ENCODE measurements at regions not wholly inside any gene's neighbourhood (a gene's known extent, or its start where the extent isn't known, plus 50 kb on each side); places are given as distances from the start of the nearest gene placed in this dataset.

DNA sequence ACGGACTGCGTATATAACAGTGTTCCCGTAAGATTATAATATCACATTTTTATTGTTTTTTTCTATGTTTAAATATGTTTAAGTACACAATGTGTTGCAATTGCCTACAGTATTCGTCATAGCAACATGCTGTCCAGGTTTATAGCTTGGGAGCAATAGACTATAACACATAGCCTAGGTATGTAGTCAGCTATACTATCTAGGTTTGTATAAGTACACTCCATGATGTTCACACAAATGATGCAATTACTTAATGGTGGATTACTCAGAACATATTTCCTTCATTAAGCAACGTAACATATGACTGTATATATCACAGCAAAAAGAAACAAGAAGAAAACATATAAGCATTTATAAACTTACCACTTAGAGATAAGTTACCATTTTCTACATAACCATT lies 160.0 kb downstream of the CBLN1 start:
- no peak for DNase-seq

DNA sequence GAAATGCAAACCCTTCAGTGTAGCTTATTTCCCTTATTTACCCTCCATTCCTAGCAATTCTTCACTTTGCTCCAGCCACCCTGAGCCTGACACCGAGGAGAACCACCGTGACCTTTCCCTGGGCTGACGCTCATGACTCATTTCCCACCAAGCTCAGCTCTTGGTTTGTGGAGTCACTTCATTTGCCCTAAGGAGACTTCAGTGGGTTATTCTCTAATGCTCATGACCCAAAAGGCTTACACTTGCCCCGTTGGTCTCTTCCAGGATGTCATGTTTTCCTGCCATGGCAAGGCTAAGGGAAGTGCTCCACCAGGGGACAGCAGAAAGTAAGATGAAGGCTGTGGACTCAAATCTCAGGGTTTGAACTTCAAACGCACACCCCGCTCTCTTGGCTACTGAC lies 161.0 kb downstream of the CBLN1 start:
- DNase-seq, result no peak

DNA sequence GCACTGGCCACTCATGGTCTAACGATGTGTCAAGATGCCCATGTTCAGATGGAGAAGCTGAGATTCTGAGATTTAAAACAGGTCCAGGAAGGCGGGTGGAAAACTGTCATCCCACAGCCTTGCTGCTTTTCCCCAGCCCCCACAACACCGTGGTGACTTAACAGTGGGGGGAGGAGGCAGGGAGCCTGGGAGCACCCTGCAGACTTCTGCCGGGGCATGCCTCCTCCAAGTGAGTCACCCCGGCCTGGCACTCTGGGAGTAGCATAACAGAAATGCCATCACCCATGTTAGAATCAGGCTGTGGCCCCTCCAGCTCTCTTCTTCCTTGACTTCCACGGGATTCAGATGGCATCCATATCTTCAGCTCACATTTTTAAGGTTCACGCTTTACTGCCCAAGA lies 164.8 kb downstream of the CBLN1 start:
- DNase-seq, result no peak

DNA sequence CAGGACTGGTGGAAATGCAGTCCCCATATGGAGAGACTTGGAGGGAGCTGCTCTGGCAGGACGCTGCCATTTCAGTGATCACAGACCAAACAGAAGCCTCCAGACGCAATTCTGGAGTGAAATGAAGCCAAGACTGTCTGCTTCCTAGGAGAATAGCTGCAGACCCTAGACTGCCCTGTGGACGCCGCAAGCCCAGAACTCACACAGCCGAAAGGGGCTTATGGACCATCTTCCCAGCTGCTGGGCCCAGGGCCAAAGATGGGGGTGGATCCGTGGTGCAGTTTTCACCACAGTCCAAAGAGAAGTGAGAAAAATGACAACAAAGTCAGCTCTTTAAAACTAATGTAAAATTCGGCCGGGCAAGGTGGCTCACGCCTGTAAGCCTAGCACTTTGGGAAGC lies 165.7 kb downstream of the CBLN1 start:
- DNase-seq, result no peak

DNA sequence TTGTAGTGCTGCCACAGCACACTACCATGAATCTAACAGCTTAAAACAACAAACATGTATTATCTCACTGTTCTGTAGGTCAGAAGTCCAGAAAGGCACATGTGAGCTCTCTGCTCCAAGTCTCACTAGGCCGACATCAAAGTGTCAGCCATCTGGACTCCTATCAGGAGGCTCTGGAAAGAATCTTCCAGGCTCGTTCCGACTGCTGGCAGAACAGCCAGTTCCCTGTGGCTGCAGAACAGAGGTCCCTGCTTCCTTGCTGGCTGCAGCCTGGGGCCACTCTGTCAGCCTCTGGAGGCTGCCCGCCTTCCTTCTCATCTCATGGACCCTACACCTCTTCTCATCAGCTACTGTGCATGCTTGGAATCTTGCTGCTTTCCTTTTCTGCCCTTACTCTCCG lies 168.9 kb downstream of the CBLN1 start:
- DNase-seq, result no peak

DNA sequence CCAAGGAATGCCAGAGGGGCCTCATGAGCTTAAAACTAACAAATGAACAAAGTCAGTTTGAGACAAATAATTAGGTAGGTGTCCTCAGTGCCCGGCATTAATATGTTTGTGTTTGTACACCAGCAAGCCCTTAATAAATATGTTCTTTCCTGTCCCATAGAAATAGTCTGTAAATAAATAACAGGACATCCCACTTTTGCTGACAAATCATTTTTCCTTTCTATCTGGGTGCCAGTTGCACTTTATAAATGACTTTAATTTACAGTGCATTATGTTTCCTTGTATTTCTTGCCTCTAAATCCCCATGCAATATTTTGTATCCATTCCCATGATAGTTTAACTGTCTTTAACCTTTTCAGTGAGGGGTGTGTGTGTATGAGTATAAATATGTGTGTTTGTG lies 170.3 kb downstream of the CBLN1 start:
- DNase-seq, result no peak

DNA sequence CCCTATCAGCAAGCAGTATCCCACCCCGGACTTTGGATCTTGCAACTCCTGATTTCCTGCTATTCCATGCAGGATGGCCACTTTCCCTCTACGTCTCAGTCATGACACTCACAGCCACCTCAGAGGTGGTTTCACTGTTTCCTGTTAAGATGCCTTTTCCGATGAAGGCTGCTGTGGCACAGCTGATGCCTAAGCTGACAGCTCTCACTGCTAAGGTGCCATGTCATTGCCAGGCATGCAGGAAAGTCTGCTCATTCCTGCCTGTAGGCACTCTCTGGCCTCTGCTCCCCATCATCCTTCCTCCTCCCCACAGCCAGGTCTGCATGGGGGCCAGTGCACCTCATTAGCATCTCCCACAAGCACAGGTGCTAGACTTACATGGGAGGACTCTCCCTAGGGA lies 173.0 kb downstream of the CBLN1 start:
- DNase-seq, result no peak

DNA sequence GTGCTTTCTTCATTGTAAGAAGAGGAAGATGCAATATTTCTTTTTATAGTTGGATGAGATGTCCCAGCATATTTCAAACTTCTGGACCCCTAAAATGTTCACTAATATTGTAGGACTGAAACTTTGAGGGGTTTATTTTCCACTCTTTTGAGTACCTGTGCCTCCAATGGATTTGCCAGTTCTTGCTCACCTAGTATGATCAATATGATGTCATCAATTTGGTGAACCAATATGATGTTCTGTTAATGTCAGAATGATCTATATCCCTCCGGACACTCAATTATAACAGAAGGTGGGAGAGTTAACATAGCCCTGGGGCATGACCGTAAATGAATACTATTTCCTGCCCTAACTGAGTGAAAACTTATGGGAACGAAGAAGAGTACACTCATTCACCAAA lies 178.3 kb downstream of the CBLN1 start:
- no peak for DNase-seq

DNA sequence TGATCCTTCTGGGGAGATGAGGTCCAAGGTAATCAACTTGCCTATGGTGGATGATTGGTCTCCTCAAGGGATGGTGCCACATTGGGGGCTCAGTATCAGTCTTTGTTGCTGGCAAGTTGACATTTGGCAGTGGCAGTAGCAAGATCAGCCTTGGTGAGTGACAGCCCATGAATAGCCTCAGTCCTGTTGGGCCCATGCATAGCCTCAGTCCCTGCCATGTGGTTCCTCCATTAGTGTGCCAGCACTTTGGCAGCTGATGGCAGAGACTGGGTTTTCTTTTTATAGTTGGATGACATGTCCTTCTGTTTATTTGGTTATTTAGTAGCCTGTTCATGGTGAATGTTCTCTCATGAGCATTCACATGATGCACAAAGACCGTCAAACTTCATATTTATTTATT lies 179.6 kb downstream of the CBLN1 start:
- DNase-seq, result no peak

DNA sequence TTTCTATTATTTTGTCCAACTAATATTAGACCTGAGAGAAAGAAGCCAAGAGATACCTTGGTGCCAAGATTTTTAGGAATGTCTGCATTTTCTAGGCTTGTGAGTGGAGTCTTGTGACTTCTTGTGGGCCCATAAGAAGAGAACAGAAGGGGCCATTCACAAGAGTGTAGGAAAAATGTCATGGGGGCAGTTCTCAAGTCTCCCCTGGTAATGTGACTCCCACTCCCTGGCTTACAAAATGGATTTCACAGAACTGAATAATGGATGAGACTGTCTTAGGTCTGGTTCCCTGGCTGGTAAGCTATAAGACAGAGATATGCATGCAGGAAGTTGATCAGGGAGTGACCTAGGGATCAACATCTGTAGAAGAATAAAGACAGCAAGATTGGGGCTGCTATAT lies 181.3 kb downstream of the CBLN1 start:
- no peak for DNase-seq

DNA sequence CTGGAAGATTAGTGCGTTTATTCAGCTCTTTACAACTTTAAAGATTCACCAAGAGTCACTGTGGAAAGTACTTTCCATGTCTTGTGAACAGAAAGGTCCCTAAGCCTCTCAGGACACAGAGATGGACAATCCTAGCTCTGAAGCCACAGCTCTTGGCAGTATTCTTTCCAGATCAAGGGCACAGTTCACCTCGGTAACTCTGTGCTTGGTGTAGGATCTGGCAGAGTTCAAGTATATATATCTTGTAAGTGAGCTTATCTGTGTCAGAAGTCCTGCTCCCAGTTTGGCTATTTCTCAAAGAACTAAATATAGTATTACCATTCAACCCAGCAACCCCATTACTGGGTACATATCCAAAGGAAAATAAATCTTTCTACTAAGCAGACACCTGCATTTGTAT lies 183.7 kb downstream of the CBLN1 start:
- no peak for DNase-seq

DNA sequence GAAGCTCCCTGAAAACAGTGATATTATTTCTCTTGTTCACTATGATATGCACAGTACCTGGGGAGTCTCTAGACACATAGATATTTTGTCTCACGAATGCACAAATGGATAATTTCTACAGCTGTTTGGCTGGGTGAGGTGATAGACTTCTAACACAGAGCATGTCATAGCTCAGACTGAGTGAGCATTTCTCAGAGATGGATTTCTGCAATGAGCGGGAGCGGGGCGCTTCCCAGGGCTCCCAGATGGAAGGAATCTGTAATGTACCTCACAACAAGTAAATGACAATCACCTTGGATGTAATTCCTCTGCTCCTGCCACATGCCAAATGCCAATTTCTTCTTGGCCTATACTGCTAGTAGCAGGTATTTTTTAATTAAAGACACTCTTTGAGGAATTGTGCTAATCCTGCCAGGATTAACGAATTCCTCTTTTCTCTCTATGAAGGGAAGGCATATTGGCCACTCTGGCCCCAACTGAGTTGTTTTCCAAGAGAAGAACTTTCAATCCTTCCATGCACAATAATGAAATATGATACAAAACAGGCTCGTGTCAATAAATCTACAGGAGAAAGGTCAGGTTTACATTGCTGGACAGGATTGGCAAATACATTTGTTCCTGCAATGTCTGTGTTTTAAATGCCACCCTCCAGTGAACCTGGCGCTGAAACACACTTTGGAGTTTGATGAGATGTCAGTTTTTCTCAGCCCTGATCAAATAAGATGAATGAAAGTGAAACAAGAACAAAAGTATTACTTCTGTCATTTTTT lies 185.3 kb downstream of the CBLN1 start:
- no peak for DNase-seq

DNA sequence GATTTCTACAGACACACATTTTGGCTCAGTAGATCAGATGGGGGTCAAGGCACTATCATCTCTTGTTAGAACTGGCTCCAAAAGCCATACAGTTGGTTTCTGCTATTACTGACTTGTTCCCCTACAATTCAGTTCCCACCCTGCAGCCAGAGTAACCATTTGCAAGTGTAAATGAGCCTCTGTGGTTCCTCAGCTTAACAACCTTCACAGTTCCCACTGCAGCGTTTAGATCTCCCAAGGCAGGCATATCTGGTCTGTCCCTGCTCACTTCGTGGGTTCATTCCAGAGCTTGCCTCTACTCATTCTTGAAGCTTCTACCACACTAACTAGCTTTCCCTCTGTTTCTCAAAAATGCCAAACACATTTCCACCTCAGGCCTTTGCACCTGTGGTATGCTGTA lies 186.1 kb downstream of the CBLN1 start:
- DNase-seq, result no peak

DNA sequence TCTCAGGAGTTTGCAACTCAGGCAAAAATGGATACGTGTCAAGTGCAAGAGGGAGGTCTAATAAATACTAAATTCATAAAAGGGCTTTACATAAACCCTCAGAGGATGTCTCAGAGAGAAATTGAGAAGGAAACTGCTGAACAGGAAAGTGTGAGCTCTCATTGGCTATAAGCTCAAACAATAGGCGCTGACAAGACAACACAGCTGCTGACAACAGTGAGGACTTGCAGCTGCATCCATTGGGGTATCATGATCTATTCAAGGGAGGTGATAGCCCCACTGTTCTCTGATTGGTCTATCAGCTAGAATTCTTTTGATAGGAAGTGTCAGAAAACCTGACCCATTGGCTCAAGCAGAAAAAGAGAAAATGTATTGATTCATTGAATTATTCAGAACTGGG lies 187.2 kb downstream of the CBLN1 start:
- no peak for DNase-seq

DNA sequence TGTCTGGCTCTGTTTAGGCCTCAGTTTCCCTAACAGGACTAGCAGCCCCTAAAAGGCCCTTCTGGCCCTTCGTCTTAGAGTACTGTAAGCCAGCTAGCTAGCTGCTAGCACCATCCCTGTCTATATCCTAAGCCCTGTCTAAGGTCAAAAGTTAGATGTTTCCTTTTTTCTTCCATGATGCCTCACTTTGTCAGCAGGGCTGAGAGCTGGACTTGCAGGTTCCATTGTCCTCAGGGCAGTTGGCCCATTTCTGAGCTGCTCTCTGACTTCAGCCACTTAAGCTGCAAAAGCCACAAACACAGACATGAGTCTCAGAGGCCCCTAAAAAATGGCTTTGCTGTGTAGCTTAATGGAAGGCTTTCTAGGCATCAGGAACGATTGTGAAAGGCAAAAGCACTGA lies 187.7 kb downstream of the CBLN1 start:
- DNase-seq, result no peak

DNA sequence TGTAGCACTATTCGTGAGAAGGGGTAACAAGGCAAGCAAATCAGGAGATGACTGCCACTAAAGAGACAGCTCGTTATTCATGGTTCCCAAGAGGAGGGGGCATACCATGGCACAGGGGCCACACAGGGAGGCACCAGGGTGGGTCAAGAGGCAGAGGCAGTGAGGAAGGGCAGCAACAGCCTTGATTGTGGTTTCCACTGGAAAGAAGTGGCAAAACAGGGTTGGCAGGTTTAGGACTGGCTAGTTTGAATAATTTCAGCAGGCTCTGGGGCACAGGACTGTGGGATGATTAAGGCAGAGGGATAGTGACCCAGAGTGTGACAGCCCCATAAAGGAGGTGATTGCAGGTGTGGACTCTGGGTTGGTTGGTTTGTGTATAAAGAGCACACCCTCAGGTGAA lies 188.9 kb downstream of the CBLN1 start:
- no peak for DNase-seq

DNA sequence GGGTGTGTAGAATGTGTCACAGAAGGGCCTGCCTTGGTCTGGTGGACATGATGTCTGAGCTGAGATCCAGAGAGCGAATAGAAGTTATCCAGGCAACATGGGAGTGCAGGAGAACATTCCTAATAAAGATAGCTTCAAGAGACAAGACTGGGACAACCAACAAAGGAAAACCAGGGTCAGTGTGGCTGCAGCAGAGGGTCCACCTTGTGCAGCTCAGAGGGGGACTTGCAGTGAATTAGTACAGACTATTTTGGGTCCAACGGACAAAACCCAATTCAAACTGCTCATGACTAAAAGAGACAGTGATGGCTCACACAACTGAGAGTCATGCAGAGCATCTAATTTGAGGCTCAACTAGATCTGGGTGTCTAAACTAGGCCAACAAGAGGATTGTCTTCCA lies 192.1 kb downstream of the CBLN1 start:
- no peak for DNase-seq

DNA sequence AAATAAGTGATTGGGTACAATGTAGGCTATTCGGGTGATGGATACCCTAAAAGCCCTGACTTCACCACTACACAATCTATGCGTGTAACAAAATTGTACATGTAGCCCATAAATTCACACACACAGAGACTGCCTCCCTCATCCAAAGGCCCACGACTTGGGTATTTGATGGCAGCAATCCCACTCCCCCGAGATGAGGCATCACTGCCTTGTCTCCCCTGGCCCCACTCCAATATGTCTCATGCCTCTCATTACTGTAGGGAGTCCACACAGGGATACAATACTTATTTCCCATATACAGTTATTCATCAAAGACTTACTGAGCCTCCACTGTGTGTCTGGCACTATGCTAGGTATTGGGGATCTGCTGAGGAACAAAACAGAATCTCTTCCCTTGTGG lies 192.6 kb downstream of the CBLN1 start:
- DNase-seq, result no peak

DNA sequence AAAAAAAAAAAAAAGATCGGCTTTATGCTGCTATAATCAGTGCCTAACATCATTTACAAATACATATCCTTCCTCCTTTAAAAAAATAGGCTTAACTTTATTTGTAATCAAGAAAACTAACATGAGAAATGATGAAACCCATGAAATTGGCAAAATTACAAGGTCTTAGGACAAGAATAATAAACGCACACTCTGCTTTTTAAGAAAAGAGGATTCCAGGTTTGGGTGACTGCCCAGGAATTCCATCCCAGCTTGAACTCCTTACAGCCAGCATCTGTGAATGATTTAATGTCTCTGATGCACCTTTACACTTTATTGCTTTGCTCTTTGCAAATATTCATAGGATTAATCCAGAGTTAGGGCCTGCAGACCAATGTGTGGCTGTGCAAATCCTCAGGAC lies 196.0 kb downstream of the CBLN1 start:
- DNase-seq, result no peak

DNA sequence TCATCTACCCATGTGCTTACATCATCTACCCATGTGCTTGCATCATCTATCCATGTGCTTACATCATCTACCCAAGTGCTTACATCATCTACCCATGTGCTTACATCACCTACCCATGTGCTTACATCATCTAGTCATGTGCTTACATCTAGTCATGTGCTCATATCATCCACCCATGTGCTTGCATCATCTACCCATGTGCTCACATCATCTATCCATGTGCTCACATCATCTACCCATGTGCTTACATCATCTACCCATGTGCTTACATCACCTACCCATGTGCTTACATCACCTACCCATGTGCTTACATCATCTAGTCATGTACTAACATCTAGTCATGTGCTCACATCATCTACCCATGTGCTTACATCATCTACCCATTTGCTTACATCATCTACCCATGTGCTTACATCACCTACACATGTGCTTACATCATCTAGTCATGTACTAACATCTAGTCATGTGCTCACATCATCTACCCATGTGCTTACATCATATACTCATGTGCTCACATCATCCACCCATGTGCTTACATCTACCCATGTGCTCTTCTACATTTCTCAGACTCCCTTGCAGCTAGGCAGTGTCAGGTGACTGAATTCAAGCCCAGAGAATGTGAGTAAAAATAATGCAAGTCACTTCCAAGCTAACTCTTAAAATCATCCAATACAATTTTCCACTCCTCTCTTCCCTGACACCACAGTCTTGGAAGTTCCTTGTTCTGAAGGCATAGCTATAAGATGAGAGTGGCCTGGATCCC lies 196.8 kb downstream of the CBLN1 start:
- DNase-seq, result no peak

DNA sequence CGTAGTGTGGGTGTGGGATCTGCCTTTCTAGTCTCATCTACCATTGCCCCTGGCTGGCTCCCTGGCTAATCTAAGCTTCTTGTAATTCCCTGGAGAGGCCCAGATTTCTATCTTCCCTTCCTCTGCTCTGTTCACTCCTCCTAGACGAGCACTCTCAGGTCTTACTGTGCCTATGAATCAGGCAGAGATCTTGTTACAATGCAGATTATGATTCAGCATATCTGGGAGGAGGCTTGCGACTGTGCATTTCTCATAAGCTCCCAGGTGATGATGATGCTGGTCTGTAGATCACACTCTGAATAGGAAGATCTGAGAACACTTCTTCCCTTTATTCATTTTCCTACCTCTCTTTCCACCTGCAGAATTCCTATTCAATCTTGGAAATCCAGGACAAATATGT lies 200.1 kb downstream of the CBLN1 start:
- no peak for DNase-seq

DNA sequence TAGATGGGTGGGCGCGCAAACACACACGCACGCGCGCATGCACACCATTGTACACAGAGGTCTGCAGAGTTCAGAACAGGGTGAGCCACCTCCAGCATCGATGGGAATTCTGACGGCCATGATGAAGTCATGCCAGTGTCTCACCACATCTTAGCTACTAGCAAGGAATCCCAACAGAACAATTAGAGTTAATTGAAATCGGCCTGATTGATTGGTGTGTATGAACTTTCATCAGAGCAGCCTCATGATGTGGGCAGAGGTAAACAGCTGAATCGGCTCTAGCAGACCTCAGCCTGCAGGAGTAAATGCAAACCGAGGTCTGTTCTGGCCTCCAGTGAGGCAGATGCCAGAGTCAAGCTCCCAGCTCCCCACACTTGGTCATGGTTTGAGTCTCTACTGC lies 200.6 kb downstream of the CBLN1 start:
- no peak for DNase-seq

DNA sequence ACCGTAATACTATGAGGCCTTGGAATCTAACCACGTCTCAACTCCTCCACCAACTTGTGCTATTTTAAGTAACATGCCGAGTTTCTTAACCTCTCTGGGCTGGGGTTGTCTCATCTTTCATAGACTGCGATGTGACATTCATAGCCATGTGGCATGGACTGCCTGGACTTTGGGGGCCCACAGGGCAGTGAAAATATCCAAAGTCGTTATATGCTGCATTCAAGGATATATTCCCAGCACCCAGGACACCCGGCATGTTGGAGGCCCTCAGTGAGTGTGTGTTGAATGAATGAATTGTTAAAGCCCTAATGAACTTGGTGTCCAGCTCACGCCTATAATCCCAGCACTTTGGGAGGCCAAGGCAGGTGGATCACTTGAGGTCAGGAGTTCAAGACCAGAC lies 203.1 kb downstream of the CBLN1 start:
- DNase-seq, result no peak

DNA sequence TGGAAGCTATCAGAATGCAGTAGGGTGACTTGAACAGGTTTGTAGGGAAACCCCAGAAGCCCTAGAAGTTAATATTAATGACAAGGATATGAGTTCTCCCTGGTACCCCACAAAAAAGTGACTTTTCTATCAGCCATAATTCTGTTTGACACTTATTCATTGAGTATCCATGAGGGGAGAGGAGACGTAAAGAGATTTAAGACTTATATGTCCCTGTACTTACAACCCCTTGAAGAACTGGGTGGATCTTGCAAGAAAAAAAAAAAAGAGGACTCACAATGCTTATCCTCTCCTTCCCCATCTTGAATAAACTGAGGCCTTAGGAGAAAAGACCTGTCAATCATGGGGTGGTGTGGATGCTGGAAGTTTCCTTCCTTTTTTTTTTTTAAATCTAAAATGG lies 203.5 kb downstream of the CBLN1 start:
- DNase-seq, result no peak

DNA sequence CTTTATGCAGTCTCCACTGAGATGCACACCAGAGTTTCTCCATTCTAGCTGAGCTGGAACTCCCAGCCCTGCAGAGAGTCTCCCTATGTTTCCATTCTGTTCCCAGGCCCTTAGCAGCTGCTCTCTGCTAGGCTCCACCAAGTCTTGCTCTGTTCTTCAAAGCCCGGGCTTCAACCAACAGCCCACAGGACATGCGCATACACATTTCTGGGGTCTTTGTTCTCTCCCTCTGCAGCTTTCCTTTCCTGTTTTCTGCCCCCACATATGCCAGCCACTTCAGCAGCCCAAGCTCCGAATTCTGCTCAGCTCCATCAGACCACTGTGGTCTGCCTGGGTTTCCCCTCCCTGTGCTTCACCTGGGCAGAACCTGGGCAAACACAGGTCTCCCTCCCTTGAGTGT lies 205.9 kb downstream of the CBLN1 start:
- no peak for DNase-seq
